ENCODE measurements at regions not wholly inside any gene's neighbourhood (a gene's known extent, or its start where the extent isn't known, plus 50 kb on each side); places are given as distances from the start of the nearest gene placed in this dataset.

- Histone ChIP-seq H2AFZ (ENCODE audit: low read depth, low read length) (no peak overlapping the region), H3K79me2 (ENCODE audit: low read length) (no peaks in the 10 kb centered on the region), H3K27me3 (ENCODE audit: low read depth, low read length) (no peaks in the 10 kb centered on the region), H3K36me3 (replicated peaks; ENCODE audit: low read depth, low read length) (no peaks in the 10 kb centered on the region), H3K4me3 (ENCODE audit: low read length) (no peak overlapping the region), H3K4me2 (ENCODE audit: low read length) (no peak overlapping the region), H3K4me1 (ENCODE audit: low read length) (no peaks in the 10 kb centered on the region), H4K20me1 (ENCODE audit: insufficient read depth, low read length) (no peaks in the 10 kb centered on the region), H3K9ac (ENCODE audit: low read length) (no peak overlapping the region), H3K9me3 (ENCODE audit: insufficient read depth, low read length) (no peaks in the 10 kb centered on the region), H3K27ac (ENCODE audit: low read length) (no peak overlapping the region)
- TF ChIP-seq CTCF (IDR thresholded peaks at IDR 0.05; ENCODE audit: low read depth, low read length): no peak
These were observed 102.7 kb downstream of the LRRC70 start for GRCh38 chr5:62681117-62681850.

- Histone ChIP-seq H3K9me3 (ENCODE audit: insufficient read depth, low read length) (no peaks in the 10 kb centered on the region), H3K9ac (ENCODE audit: low read length) (no peak overlapping the region), H3K27ac (ENCODE audit: low read length) (no peak overlapping the region), H3K27me3 (ENCODE audit: low read depth, low read length) (no peaks in the 10 kb centered on the region), H3K4me1 (ENCODE audit: low read length) (no peaks in the 10 kb centered on the region), H4K20me1 (ENCODE audit: insufficient read depth, low read length) (no peaks in the 10 kb centered on the region), H3K4me3 (ENCODE audit: low read length) (no peak overlapping the region), H2AFZ (ENCODE audit: low read depth, low read length) (no peak overlapping the region), H3K36me3 (replicated peaks; ENCODE audit: low read depth, low read length) (no peaks in the 10 kb centered on the region), H3K79me2 (ENCODE audit: low read length) (no peaks in the 10 kb centered on the region), H3K4me2 (ENCODE audit: low read length) (no peak overlapping the region)
- TF ChIP-seq CTCF (IDR thresholded peaks at IDR 0.05; ENCODE audit: low read depth, low read length) (no peak), EZH2phosphoT487 (IDR thresholded peaks at IDR 0.05; ENCODE audit: low read depth) (no peak)
These were observed 101.5 kb downstream of the LRRC70 start for GRCh38 chr5:62680121-62680520.
